Pancreas (tissue), 10 donors: ENCODE measurements at regions not wholly inside any gene's neighbourhood (a gene's known extent, or its start where the extent isn't known, plus 50 kb on each side); places are given as distances from the start of the nearest gene placed in this dataset.

Source experiments
- ATAC-seq, 4 donors: fragments of 200-7000 bp; cut with Tn5 transposase; one replicate each; pipeline versions ENCODE4 v1.8.0 to v1.9.1; 2020; ENCODE audit warnings: mild to moderate bottlenecking in 4 of 4, moderate library complexity in 4 of 4
- DNase-seq, 6 donors: peaks; one replicate each; pipeline ENCODE4 v3.0.0-alpha.2; 2020
- FAIRE-seq: peaks from 2 replicates; lab custom pipeline; 2012; peaks lifted over from hg19 to GRCh38; lab: Jason Lieb, UNC
- H3K27ac ChIP-seq, 4 donors: fragments of 200-600 bp; sonication (generic); 1 replicate in 3 of 4; 2 replicates in 1 of 4; pipeline versions ENCODE4 v1.5.0 to v1.8.0; 2020
- H3K27me3 ChIP-seq, 4 donors: fragments of 200-600 bp; one replicate each; pipeline ENCODE4 v1.8.0; 2021
- H3K36me3 ChIP-seq, 3 donors: fragments of 200-600 bp; sonication (generic) in 1 of 3; one replicate each; pipeline versions ENCODE4 v1.5.0 to v1.8.0; 2020 to 2021
- H3K4me1 ChIP-seq, 3 donors: fragments of 200-600 bp; one replicate each; pipeline ENCODE4 v1.8.0; 2021
- H3K4me3 ChIP-seq, 4 donors: fragments of 200-600 bp; sonication (generic) in 2 of 4; one replicate each; pipeline versions ENCODE4 v1.5.0 to v1.8.0; 2020 to 2021
- H3K9me3 ChIP-seq, 4 donors: fragments of 200-600 bp; one replicate each; pipeline ENCODE4 v1.8.0; 2021
- CTCF ChIP-seq, 4 donors: fragments of 200-600 bp; sonication (generic) in 3 of 4; IDR thresholded peaks; one replicate each; pipeline versions ENCODE4 v1.5.0 to v1.8.0; 2021; ENCODE audit warnings: antibody characterized with exemption in 4 of 4
- WGBS, 2 donors: extraction: QIAGEN DNeasy Blood & Tissue Kit; methylation state at CpG; one replicate each; pipeline ENCODE4 v1.1.7; 2013; 5-methylcytosine and 5-hydroxymethylcytosine counted together
- intact Hi-C, 3 donors: fragments of 100-400 bp; cut with DNase I; formaldehyde crosslinking; loops; one replicate each; pipeline versions ENCODE4 v1.11.1 to v1.14.2; 2022
- donor health status: healthy with polysubstance abuse.
- donor health status: DM: no; HTN: no; CAD: no; lungs with moderate emphysema.
- donor health status: DM: no; HTN: no; CAD: no.
- donor health status: control.
- donor health status: control.
- donor health status: Bipolar disorder and iron deficiency.
- donor health status: DM: yes; HTN: yes; CAD: no.
- donor health status: DM: no; HTN: no; CAD: no.
- donor health status: DM: no; HTN: no; CAD: no.
- donor health status: DM: yes; HTN: yes; CAD: no.

DNA sequence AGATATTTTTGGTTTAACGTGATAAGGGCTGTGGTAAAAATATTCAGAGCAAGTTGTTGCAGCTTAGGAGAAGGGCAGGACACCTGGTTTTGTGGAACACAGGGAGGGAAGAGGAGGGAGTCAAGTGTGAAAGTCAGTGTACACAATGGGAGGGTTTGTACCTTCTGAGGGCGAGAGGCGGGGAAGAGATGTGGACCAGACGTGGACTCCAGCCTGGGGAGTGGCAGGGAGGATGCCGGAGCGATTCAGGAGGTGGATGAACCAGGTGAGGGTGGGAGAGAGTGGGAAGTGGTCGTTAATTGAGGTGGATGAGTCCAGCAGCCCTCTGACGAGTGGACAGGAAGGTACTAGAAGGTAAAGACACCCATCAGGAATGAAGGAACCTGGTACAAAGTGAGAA is 52.2 kb upstream of the IRF2BP2 start:
- peaks cover 10 to 14% (median 12%) of the 10 kb centered on the region in 3 donors for H3K4me1 ChIP-seq
- no peaks in the 10 kb centered on the region for H3K9me3 ChIP-seq
- ATAC-seq (no peak), FAIRE-seq (no peak), DNase-seq (no peak)
- intact Hi-C loops: no loop called here
- H3K27me3 ChIP-seq: no peaks in the 10 kb centered on the region
- H3K4me3 ChIP-seq: no peak overlapping the region
- 82 to 91% methylated on average over 8 of the region's 8 CpGs for WGBS, 2 donors
- H3K36me3 ChIP-seq: no peaks in the 10 kb centered on the region
- H3K27ac ChIP-seq: no peak overlapping the region
- TF ChIP-seq CTCF (IDR thresholded peaks at IDR 0.05): no peak

DNA sequence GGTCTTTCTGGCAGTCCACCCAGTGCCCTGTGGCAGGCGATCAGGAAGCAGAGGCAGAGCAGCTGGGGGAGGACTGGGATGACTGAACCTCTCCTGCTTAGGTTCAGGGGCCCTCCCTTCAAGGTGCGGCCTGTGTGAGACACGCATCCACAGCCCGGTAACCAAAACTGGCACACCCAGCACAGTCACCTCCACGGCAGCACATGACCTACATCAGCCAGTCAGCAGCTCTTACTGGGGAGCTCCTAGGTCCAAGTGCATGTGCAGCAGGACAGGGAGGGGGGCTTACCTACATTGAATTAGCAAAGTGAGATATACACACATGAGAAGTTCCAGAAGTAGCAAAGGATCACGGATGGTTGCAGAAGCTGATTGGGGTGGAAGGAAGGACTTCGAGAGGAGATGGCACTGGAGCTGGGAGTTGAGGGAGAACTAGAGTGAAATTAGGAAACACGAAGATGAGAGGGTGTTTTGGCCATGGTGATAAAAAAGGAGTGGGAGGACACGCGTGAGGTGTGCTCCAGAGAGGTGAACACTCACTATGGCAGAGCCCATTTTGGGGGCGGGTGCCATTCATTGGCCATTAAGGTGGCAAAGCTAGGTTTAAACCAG is 51.4 kb upstream of the IRF2BP2 start:
- DNase-seq (no peak), ATAC-seq (no peak), FAIRE-seq (no peak)
- peaks cover 15 to 16% (median 16%) of the 10 kb centered on the region in 3 donors for H3K4me1 ChIP-seq
- no peak overlapping the region for H3K27ac ChIP-seq
- no peaks in the 10 kb centered on the region for H3K9me3 ChIP-seq
- WGBS, 2 donors: 88 to 94% methylated on average over 11 of the region's 11 CpGs
- no peaks in the 10 kb centered on the region for H3K27me3 ChIP-seq
- H3K4me3 ChIP-seq: no peak overlapping the region
- no peak for TF ChIP-seq CTCF (IDR thresholded peaks at IDR 0.05)
- intact Hi-C loops: no loop called here
- H3K36me3 ChIP-seq: no peaks in the 10 kb centered on the region

GRCh38 chr1:234660536-234661316 is 50.7 kb upstream of the IRF2BP2 start:
- H3K4me1 ChIP-seq: peaks cover 15 to 16% (median 16%) of the 10 kb centered on the region in 3 donors
- H3K9me3 ChIP-seq: no peaks in the 10 kb centered on the region
- H3K27me3 ChIP-seq: no peaks in the 10 kb centered on the region
- H3K4me3 ChIP-seq: no peak overlapping the region
- DNase-seq (no peak), FAIRE-seq (no peak), ATAC-seq (no peak)
- no peaks in the 10 kb centered on the region for H3K36me3 ChIP-seq
- intact Hi-C loops: no loop called here
- TF ChIP-seq CTCF (IDR thresholded peaks at IDR 0.05): no peak
- 92 to 93% methylated on average over 18 of the region's 18 CpGs for WGBS, 2 donors
- H3K27ac ChIP-seq: no peak overlapping the region
